ENCODE measurements at regions not wholly inside any gene's neighbourhood (a gene's known extent, or its start where the extent isn't known, plus 50 kb on each side); places are given as distances from the start of the nearest gene placed in this dataset.

DNA sequence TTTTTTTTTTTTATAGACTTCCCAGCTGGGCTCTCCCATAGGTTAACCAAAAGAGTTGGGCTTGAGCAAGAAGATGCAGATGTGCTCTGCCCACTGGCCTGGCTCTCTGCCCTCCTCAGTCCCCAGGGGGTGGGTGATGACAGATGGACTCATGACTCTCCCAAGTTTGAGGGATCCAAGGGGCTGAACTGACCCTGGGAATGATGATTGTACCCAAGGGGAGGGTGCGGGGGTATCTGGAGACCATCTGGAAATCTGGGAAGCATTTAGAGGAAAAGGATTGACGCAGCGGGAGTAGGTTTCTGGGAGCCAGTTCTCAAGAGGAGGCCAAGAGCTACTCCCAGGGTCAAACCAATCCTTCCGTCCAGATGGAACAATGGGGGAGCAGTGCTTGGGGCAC lies 330.8 kb downstream of the CYP26B1 start:
- POLR2A ChIA-PET, result no interaction called here
- intact Hi-C loops (cut with micrococcal nuclease), result no loop called here
- no peaks in the 10 kb centered on the region for H3K36me3 Mint-ChIP-seq (ENCODE audit: low read depth)
- no peak for ATAC-seq
- no peak overlapping the region for H3K4me3 Mint-ChIP-seq
- no peaks in the 10 kb centered on the region for H3K27me3 Mint-ChIP-seq
- CTCF ChIA-PET, result no interaction called here
- H3K9me3 Mint-ChIP-seq, result no peaks in the 10 kb centered on the region
- TF ChIP-seq, protein P1, sequence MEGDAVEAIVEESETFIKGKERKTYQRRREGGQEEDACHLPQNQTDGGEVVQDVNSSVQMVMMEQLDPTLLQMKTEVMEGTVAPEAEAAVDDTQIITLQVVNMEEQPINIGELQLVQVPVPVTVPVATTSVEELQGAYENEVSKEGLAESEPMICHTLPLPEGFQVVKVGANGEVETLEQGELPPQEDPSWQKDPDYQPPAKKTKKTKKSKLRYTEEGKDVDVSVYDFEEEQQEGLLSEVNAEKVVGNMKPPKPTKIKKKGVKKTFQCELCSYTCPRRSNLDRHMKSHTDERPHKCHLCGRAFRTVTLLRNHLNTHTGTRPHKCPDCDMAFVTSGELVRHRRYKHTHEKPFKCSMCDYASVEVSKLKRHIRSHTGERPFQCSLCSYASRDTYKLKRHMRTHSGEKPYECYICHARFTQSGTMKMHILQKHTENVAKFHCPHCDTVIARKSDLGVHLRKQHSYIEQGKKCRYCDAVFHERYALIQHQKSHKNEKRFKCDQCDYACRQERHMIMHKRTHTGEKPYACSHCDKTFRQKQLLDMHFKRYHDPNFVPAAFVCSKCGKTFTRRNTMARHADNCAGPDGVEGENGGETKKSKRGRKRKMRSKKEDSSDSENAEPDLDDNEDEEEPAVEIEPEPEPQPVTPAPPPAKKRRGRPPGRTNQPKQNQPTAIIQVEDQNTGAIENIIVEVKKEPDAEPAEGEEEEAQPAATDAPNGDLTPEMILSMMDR (IDR thresholded peaks at IDR 0.05), result no peak
- no peaks in the 10 kb centered on the region for H3K4me1 Mint-ChIP-seq (ENCODE audit: low read depth)
- DNase-seq, result no peak
- H3K27ac Mint-ChIP-seq, result no peak overlapping the region

DNA sequence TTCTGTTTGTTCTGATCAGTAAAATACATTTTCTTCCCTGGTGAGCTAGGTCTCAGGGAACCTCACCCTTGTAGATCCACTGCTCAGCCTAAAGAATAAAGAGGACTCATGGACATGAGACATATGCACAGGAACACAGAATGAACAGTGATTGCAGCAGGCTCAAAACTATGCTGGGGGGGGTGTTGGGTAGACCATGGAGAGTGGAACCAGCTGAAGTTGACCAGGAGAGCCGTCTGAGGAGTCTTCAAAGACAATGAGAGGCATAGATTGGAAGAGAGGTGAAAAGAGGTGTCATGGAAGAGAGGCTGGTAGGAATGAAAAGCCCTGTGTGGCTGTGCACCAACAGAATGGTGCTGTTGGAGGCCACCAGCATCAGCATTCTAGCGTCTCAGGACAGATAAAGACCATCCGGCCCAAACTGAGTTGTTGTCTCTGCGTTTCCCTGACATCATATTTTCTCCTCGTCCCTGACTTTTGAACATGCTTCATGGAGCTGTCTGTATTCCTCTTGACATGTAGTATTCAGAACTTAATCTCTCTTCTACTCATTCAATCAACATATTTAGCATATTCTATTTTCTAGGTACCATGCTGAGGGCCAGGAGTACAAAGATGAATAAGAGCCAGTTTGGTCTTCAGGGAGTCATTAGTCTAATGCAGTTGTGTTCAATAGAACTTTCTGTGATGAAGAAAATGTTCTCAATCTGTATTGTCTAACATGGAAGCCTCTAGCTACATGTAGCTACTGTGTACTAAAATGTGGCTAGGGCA lies 331.8 kb downstream of the CYP26B1 start:
- ChIA-PET POLR2A (no interaction called here), CTCF (no interaction called here)
- intact Hi-C loops (cut with micrococcal nuclease), result no loop called here
- Mint-ChIP-seq H3K4me3 (no peak overlapping the region), H3K27me3 (no peaks in the 10 kb centered on the region), H3K4me1 (ENCODE audit: low read depth) (no peaks in the 10 kb centered on the region), H3K9me3 (no peaks in the 10 kb centered on the region), H3K36me3 (ENCODE audit: low read depth) (no peaks in the 10 kb centered on the region), H3K27ac (no peak overlapping the region)
- no peak for DNase-seq
- no peak for ATAC-seq
- TF ChIP-seq, protein P1 (IDR thresholded peaks at IDR 0.05), result no peak

DNA sequence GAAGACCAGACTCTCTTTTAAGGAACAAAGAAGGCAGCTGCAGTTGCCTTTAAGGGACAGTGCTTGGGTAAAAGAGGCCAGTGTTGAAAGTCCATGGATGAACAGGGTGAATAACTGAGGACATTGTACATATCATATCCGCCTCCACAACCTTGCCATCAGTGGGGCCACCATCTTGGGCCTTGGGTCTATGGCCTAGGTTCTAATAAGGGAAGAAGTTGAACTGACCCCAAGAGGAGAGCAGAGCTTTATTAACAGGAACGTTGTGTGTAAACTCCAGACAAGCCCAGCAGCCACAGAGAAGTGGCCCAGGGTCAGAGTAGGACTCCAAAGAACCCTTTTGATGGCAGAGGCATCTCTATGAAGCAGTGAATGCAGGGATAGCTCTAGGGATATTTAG lies 332.8 kb downstream of the CYP26B1 start:
- intact Hi-C loops (cut with micrococcal nuclease), result no loop called here
- Mint-ChIP-seq H3K4me3 (no peak overlapping the region), H3K36me3 (ENCODE audit: low read depth) (no peaks in the 10 kb centered on the region), H3K4me1 (ENCODE audit: low read depth) (no peaks in the 10 kb centered on the region), H3K27ac (no peak overlapping the region), H3K9me3 (no peaks in the 10 kb centered on the region), H3K27me3 (no peaks in the 10 kb centered on the region)
- no peak for ATAC-seq
- no peak for DNase-seq
- TF ChIP-seq, protein P1 (IDR thresholded peaks at IDR 0.05), result no peak
- POLR2A ChIA-PET, result no interaction called here
- CTCF ChIA-PET, result no interaction called here

DNA sequence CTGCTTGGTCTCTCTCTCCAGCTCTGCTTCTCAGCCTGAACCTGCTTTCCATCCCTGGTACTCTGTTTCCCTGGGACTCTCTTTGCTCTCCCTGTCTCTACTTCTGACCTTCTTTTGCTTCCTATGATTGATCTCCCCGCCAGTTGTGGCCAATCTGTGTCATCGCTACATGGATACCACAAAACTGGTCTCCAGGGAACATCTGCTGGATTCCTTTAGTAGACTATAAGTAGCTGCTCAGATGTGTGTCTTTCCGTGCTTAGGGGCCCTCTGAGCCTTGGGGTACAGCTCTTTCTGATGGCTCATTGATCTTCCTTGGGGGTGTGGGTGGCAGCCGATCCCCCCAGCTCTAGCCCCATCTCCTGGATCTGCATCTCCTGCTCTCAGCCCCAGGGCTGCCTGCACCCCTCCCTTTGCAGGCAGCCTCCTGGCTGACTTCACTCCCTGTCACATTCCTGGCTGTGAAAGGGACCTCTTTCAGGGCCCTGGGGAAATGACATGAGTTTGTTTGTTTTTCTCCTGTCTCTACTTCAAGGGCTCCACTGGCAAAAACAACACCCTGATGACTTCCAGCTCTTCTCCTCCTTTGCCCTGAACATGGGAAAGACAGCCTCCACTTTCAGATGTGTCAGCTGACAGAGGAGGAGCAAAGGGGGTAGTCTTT lies 333.7 kb downstream of the CYP26B1 start:
- H3K27me3 Mint-ChIP-seq, result no peaks in the 10 kb centered on the region
- intact Hi-C loops (cut with micrococcal nuclease), result no loop called here
- no peaks in the 10 kb centered on the region for H3K4me1 Mint-ChIP-seq (ENCODE audit: low read depth)
- DNase-seq (no peak), ATAC-seq (no peak)
- H3K4me3 Mint-ChIP-seq, result no peak overlapping the region
- TF ChIP-seq, protein P1 (IDR thresholded peaks at IDR 0.05), result no peak
- CTCF ChIA-PET, result interaction anchor here (0.7 kb wide), 1 partner anchor 11 kb away, joined by 3 read pairs; no protein-coding TSS in a partner anchor
- no peaks in the 10 kb centered on the region for H3K36me3 Mint-ChIP-seq (ENCODE audit: low read depth)
- POLR2A ChIA-PET, result no interaction called here
- H3K27ac Mint-ChIP-seq, result no peak overlapping the region
- no peaks in the 10 kb centered on the region for H3K9me3 Mint-ChIP-seq

DNA sequence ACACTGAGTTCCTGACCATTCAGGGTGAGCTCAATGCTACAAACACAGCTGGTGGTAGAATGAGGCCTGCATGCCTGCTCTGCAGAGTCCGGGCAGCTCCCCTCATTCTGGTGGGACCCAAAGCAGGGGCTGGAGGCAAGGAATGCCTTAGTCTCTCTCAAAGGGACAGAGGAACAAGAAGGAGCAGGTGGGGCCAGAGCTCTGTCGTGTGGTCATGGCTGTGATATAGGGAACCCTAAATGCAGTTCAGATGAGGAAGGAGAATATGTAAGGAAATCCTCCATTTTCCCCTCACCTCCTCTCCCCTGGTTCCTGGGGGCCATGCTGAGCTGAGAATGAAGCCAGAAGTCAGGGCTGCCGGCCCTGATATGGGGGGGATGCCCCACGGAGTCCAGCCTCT lies 334.3 kb downstream of the CYP26B1 start:
- POLR2A ChIA-PET, result no interaction called here

More for the DNA sequence above, 334.3 kb downstream of the CYP26B1 start:
- H3K4me3 Mint-ChIP-seq, result no peak overlapping the region
- H3K9me3 Mint-ChIP-seq, result no peaks in the 10 kb centered on the region
- ATAC-seq (no peak), DNase-seq (no peak)
- no peak overlapping the region for H3K27ac Mint-ChIP-seq
- H3K36me3 Mint-ChIP-seq (ENCODE audit: low read depth), result no peaks in the 10 kb centered on the region
- TF ChIP-seq, protein P1 (IDR thresholded peaks at IDR 0.05), result no peak
- H3K4me1 Mint-ChIP-seq (ENCODE audit: low read depth), result no peaks in the 10 kb centered on the region
- CTCF ChIA-PET, result no interaction called here
- intact Hi-C loops (cut with micrococcal nuclease), result no loop called here
- no peaks in the 10 kb centered on the region for H3K27me3 Mint-ChIP-seq
